ENCODE measurements at regions not wholly inside any gene's neighbourhood (a gene's known extent, or its start where the extent isn't known, plus 50 kb on each side); places are given as distances from the start of the nearest gene placed in this dataset.
"Not testable (repeated sequence)": the region's sequence is repeated elsewhere in the genome, so short reads cannot be mapped to it uniquely, and the experiment has no call there.

- not testable (repeated sequence) for TF ChIP-seq CTCF (IDR thresholded peaks at IDR 0.05; ENCODE audit: low read length); EZH2 (optimal IDR thresholded peaks at IDR 0.05; ENCODE audit: low read depth, low read length)
Measured at GRCh38 chr9:65449886-65450610, 165.0 kb upstream of the FOXD4L5 start.

All from MM.1S (cell line).